Fibroblast of villous mesenchyme (primary cell): ENCODE measurements at regions not wholly inside any gene's neighbourhood (a gene's known extent, or its start where the extent isn't known, plus 50 kb on each side); places are given as distances from the start of the nearest gene placed in this dataset.

Source experiments
- DNase-seq: peaks from one replicate; pipeline ENCODE4 v3.0.0-alpha.2; 2010; ENCODE audit warnings: low read depth
- H3K4me3 ChIP-seq: 2 replicates; pipeline ENCODE4 v1.5.1; 2011; ENCODE audit warnings: low read depth, mild to moderate bottlenecking, low read length
- TF ChIP-seq, protein P1 (sequence below): IDR thresholded peaks from 2 replicates; pipeline ENCODE4 v1.5.1; 2012; ENCODE audit warnings: low read depth, mild to moderate bottlenecking, low read length; ENCODE audit not compliant: insufficient read depth

- peak; percentile 37 for DNase-seq
- H3K4me3 ChIP-seq, result no peak overlapping the region
- TF ChIP-seq, protein P1, sequence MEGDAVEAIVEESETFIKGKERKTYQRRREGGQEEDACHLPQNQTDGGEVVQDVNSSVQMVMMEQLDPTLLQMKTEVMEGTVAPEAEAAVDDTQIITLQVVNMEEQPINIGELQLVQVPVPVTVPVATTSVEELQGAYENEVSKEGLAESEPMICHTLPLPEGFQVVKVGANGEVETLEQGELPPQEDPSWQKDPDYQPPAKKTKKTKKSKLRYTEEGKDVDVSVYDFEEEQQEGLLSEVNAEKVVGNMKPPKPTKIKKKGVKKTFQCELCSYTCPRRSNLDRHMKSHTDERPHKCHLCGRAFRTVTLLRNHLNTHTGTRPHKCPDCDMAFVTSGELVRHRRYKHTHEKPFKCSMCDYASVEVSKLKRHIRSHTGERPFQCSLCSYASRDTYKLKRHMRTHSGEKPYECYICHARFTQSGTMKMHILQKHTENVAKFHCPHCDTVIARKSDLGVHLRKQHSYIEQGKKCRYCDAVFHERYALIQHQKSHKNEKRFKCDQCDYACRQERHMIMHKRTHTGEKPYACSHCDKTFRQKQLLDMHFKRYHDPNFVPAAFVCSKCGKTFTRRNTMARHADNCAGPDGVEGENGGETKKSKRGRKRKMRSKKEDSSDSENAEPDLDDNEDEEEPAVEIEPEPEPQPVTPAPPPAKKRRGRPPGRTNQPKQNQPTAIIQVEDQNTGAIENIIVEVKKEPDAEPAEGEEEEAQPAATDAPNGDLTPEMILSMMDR, result no peak
These were observed 126.3 kb downstream of the MGST1 start for GRCh38 chr12:16473610-16474326.

DNA sequence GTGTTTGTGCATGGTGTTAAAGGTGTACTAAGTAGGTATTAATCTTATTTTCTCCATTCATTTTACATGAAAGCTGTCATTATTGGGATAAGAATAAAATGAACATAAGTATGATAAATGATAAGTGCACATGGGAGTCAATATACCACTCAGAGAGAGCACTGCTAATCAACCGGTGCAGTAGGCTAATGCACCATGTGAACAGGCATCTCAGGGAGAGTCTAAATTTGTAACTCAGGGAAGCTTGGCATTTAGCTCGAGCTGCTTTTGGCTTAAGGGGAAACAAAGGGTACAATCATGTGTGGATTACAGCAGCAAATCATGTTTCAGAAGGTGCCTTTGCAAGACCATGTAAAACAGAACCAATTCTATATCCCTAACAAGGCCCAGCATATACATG, 127.4 kb downstream of the MGST1 start:
- no peak for DNase-seq
- TF ChIP-seq, protein P1, result no peak

DNA sequence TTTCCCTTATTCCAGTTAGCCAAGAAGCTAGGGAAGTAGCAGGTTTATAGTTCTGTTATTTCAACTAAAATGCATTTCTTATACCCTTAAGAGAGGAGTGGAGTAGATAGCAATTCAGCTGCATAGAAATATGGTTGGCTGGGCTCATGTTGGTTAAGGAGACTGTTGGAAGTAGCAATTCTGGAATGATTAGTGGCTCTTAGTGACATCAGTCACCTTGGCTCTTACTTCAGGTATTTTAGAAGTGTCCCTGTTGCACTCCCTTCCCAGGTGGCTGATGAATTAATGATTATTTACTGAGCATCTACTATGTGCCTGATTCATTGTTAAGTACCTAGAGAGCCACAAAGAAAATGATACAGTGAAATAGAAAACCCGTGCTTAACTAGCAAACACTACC, 128.1 kb downstream of the MGST1 start:
- DNase-seq, result no peak
- TF ChIP-seq, protein P1, result no peak

More for the DNA sequence above, 127.4 kb downstream of the MGST1 start:
- H3K4me3 ChIP-seq, result no peak overlapping the region

DNA sequence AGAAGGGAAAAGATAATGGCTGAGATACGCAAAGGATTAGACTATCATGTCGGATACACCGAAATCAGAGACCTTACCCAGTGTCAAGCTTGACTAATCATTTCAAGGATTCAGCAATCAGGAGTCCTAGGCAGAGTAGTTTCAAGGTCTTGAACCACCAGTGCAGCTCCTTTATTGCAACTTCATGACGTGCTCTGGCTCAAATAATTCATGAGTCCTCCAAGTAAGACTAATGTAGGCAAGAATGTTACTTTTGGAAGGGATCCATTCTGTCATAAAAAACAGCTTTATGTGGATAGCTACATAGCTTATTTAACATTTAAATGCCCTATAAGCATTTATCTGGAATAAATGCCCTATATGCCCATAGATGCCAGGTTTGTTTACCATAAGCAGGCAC, 123.2 kb downstream of the LMO3 start:
- no peak for DNase-seq
- no peak overlapping the region for H3K4me3 ChIP-seq
- TF ChIP-seq, protein P1, result no peak

More for the DNA sequence above, 128.1 kb downstream of the MGST1 start:
- H3K4me3 ChIP-seq, result no peak overlapping the region

- TF ChIP-seq, protein P1, result no peak
- DNase-seq, result no peak
These were observed 113.7 kb downstream of the LMO3 start for GRCh38 chr12:16492240-16492639.

DNA sequence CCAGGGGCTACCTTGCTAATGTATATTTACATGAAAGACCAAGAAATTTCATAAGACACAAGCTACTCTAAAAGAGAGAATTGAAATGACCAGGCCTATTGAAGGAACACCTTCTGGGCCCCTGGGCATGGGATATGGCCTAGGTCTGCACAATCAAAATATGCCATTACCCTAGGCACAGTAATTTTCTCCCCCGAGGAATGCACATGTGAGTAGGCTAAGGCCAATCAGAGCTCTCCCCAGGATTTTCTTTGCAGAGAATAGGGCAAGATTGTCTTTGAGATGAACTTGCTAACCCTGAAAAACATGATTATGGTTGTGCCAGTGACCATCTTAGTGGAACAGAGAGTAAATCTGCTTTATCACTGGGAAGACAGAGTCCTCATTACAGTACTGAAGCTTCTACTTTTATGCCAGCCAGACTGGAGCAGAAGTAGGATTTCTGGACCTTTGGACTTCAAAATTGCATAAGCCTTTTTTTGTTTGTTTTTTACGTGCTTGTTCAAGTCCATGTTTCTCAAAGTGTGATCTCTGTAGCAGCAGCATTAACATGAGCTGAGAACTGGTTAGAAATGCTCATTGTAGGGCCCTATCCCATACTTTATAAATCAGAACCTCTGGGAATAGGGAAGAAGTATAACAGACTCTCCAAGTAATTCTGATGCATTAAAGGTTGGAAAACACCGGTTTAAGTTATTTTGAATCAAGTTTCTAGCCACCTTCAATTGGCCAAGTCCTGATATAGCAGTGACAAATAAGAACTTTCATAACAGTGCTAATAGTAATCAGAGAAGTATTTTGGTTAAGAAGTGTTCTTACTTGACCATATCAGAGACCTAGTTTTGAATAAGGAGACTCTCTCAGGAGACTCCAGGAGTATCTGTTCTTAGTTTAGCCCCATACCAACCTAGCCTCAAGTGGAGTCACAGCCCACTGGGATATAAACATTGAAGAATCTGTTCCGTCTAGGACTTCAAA, 112.9 kb downstream of the LMO3 start:
- TF ChIP-seq, protein P1, result no peak
- no peak for DNase-seq
- H3K4me3 ChIP-seq, result no peak overlapping the region

More at GRCh38 chr12:16492240-16492639, 113.7 kb downstream of the LMO3 start:
- H3K4me3 ChIP-seq, result no peak overlapping the region
